GM18907 (cell line): ENCODE measurements at regions not wholly inside any gene's neighbourhood (a gene's known extent, or its start where the extent isn't known, plus 50 kb on each side); places are given as distances from the start of the nearest gene placed in this dataset.
"Not testable (repeated sequence)": the region's sequence is repeated elsewhere in the genome, so short reads cannot be mapped to it uniquely, and the experiment has no call there.

Source experiments
- ATAC-seq: cut with Tn5 transposase; IDR thresholded peaks from one replicate; pipeline ENCODE4 v1.9.1; 2021; ENCODE audit warnings: mild to moderate bottlenecking, moderate library complexity; ENCODE audit not compliant: unreplicated experiment

DNA sequence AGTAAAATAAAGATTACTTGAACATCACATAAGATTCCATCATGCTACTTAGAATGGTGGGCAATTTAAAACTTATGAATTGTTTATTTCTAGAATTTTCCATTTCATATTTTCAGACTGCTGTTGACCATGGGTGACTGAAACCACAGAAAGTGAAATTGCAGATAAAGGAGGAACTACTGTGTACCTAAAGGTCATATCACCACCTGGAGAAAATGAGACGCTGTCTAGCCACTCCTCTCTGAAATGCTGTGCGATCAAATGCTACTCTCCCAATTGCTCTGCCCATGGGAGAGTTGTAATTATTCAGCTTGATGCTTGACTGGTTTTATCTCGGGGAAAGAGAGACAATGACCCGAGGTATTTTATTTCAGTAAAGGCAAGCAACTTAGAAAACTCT, 128.9 kb upstream of the ERCC4 start:
- no peak for ATAC-seq

DNA sequence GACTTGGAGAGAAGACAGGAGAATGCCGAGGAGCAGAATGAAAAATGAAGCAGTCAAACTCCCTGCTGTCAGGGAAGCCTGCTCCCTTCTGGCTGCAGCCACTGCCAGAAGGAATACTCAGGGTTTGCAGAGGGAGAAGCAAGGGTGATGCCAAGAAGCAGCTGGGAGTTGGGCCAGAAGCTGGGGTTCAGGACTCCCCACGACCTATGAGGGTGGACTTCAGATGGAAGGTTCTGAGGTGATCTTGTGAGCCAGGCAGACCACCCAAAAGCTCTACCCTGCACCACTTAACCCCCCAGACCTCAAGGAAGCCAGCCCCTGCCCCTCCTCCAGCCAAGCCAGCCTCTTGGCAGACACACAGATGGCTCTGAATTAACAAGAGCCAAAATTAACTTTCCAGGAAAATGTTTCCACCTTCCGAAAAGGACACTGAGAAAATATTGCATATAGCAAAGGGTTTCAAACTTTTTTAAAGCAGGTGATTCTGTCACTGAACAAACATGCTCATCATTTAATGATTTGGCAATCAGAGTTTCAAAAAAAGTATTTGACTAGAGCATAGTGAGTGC, 126.0 kb upstream of the ERCC4 start:
- ATAC-seq: no peak

DNA sequence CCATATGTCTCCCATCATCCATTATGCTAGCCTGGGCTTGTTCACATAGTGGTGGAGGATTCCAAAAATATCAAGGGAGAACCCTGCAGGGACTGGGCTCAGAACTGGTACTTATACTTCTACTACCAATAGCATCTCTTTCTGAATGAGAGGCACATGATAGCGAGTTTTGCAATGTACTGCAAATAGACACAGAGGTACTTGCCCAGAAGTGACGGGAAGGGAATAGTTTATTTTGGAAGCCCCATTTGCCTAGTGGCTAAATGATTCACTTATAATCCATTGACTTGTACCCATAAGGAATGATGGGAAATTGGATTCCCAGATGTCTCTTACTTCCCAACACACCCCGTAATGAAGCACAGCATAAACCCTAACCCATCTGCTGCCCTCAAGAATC, 124.8 kb upstream of the ERCC4 start:
- ATAC-seq: no peak

DNA sequence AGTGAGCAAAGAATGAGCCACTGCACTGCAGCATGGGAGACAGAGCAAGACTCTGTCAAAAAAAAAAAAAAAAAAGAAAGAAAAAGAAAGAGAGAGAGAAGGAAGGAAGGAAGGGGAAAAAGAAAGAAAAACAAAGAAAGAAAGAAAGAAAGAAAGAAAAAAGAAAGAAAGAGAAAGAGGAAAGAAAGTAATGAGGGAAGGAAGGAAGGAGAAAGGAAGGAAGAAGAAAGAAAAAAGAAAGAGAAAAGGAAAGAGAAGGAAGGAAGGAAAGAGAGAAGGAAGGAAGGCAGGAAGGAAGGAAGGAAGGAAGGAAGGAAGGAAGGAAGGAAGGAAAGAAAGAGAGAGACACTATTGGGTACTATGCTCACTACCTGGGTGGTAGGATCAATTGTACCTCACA, 122.2 kb upstream of the ERCC4 start:
- no peak for ATAC-seq

DNA sequence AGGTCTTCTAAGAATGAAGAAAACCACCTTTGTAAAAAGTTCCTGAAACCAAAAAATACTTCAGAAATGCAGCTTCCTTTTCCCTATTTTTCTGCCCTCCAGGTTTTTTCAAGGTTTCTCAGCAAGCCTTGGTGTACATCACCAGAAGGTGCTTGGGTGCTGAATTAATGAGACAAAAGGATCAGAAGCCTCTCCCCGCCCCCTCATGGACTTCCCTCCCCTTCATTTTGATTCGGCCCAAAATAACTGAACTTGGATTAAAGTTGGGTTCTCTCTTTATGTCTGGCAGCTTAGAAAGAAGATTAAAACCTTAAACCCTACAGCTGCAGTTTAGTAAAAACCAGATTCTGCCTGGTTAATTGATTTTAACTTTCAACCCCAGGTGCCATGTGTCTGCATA, 121.7 kb upstream of the ERCC4 start:
- no peak for ATAC-seq

DNA sequence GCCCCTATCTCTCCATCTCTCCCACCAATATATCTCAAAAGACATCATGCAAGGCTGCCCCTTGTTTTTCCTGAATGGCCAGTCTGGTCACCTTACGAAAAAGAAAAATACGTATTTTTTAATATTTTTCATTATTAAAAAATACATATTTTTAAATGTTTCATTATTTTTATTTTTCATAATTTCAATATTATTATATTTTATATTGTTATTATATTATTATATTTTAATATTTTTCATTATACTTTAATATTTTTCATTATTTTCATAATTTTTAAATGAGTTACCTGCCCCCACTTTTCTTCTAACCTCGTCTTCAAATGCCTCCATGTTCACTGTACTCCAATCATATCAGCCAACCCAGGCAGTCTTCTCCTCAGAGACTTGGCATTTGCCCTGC, 116.0 kb upstream of the ERCC4 start:
- ATAC-seq: no peak

DNA sequence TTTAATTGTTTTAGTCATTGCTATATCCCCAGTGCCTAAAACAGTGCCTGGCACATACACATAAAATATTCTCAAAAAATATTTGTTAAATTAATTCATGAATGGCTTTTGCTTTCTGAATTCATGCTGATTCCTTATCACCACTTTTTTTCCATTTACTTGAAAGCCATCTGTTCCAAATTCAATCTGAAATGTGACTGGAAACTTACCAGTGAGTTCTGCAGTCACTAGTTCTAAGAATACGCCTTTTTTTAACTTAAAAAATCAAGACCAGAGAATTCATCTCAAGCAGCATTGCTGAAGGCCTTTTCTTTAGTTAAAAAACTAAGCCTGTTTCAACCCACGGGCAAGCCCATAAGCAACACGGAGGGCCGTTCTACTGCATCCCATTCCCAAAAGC, 114.0 kb upstream of the ERCC4 start:
- no peak for ATAC-seq

DNA sequence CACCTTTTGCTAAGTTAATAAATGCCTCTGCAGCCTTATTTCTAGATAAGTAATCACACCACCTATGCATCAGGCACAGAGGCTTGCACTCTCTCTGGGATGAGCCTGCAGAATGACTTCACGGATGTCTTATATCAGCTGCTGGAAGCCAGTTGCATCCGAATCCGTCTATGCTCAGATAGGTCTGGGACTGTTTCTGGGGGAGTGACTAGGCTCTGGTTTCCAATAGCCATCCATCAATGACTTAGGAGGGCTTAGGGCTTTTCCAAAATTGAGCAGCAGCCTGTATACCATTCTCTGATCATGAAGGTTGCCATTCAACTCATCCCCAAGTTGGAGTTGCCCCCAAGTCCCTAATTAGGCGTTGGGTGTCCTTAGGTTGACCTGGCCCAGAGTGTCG, 113.3 kb upstream of the ERCC4 start:
- no peak for ATAC-seq

DNA sequence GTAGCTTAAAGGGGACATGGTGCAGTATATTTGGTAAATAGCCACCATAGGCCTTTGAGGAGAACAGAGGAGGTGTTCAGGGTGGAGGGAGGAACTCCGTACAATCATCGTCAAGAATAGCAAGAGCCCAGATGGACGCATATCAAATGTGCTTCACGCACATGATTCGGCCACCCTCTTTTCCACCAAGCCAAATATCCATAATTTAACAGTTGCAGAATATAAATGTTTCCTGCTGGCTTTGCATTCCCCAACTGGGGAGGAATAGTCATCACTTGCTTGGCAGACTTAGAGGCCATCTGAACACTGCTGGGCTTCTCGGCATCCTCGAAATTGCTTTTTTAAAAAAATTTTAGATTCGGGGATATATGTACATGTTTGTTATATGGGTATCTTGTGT, 111.9 kb upstream of the ERCC4 start:
- no peak for ATAC-seq

DNA sequence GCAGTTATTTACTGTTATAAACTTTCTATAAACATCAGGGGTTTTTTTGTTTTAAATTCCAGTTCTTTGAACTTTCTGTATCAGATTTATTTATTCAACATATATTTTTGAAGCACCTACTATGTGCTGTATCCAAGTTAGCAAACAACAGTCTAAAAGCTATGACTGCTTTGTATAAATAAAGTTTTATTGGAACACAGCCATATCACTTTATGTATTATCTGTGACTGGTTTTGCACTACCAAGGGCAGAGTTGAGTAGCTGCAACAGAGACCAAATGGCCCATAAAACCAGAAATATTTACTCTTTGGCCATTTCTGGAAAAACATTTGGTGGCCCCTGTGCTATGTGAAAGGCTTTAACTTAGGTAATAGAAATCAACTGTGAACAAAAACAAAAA, 110.2 kb upstream of the ERCC4 start:
- ATAC-seq: no peak

DNA sequence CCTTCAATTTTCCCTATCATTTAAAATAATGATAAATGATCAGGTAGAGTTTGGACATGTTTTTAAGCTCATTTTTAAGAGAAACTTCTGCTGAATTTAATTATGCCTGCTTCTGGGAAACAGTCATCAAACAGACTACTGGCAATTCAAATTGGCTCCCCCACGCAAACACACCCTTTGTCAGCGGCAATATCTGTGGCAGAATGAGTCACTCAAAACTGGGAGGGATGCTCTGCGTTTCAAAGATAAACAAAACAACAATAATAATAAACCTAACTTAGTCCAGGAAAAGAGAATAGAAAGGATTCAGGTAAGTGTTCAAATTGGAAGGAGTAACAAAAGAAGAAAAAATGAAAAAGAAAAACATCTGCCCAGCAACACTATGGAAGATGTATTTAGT, 108.1 kb upstream of the ERCC4 start:
- ATAC-seq: no peak

DNA sequence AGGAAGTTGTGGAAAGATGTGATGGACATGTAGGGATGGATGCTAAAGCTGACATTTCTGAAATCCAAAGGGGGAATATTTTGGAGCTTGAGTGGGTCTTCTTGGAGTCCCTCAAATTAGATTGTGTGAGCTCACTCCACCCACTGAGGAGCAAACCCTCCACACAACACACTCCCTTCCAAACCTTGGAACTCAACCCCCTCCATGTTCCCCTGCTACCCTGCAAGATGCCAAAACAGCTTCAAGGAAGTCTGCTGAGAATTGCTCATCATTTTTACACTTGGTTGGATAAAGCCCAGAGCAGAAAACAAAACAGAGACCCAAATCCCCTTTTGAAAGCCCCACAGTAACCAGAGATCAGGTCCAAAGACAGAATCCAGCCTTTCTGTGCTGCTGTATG, 103.3 kb upstream of the ERCC4 start:
- ATAC-seq: no peak

DNA sequence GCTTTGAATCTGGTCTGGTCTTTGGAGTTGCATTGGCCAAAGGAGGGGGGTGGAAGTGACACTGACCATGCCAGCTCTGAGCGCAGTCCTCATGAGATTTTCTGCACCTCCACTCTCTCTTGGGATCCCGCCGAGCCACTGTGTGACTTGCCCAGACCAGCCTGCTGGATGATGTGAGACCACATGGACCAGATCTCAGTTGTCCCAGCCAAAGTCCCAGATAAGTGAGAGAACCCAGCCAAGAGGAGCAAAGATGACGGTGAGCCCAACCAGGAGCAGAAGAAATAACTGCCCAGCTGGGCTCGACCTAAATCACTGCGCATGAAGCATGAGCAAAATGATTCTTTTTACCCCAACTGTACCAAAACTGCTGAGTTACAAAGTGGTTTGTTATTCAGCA, 96.5 kb upstream of the ERCC4 start:
- ATAC-seq: no peak

DNA sequence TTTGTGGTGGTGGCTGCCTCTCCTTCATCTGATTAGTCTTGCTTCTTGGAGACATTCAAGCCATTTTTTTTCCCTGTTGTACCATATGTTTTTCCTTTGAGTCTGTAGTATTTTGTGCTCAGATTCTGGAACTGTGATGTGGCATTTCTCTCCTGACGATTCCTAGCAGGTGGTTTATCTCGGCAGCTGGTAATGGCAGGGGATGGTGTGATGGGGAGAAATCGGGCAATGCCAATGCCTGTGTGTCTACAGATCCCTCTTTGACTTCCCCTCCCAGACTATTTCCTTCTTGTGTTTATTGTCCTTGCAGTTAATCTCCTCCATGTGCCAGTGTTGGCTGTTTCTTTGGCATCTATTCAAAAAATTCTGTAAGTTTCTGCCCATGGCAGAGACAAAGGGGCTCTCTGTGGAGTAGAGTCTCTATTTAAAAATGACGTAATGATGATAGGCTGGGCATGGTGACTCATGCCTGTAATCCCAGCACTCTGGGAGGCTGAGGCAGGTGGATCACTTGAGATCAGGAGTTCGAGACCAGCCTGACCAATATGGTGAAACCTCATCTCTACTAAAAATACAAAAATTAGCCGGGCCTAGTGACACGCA, 90.2 kb upstream of the ERCC4 start:
- no peak for ATAC-seq

DNA sequence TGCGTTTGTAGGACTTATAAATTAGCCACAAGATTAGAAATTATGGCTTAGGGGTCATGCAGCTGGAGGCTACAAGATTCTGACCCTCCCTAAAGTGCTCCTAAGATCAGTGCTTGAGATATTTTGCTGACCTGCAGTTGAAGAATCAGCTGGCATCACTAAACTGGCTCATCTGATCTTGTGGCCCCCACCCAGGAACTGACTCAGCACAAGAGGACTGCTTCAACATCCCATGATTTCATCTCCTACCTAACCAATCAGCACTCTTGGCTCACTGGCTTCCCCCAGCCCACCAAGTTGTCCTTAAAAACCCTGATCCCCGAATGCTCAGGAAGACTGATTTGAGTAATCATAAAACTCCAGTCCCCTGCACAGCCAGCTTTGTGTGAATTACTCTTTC, 86.4 kb upstream of the ERCC4 start:
- no peak for ATAC-seq

DNA sequence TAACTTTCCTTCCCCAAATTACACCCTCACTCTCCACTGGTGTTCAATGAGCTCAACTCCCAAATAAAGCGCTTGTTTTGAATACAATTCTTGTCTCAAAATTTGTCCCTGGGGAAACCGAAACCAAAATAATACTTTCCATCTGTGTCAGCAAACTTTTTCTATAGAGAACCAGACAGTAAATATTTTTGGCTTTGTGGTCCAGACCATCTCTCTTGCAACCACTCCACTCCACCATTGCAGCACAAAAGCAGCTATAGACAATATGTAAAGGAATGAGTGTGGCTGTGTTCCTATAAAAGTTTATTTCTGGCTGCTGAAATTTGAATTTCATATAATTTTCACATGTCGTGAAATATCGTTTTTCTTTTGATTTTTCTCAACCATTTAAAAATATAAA, 84.6 kb upstream of the ERCC4 start:
- no peak for ATAC-seq

DNA sequence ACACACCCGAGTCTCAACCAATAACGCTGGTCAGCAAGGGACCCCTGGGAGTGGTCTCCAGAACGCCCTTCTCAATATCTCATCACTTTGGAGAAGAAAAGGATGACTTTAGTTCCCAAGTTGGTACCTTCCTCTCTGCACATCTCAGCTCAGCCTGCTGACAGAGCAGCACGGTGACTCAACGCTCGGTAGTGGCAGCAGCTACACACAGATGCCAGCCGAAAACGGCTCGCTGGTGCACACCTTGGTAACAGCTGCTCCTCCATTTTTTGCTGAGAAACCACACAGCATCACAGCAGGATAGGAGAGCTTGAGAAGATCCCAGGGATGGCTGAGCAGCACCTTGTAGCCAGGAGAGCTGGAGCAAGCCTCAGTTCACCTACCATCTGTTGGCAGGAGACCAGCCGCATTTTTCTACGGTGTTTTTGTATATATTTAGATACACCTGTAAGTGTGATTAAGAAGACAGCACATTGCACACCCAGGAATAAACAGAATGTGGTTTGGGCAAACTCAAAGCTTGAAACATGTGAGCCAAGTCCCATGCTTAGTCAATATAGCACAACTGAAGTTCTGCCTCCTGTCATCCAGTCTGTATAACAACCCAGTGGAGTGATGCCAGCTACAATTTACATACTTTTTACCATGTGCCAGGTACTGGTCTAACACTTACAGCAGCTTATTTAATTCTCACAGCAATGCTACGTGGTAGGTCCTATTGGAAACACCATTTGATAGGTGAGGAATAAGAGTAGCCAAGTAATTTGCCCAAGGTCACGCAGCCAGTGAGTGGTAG, 83.8 kb upstream of the ERCC4 start:
- ATAC-seq: no peak

DNA sequence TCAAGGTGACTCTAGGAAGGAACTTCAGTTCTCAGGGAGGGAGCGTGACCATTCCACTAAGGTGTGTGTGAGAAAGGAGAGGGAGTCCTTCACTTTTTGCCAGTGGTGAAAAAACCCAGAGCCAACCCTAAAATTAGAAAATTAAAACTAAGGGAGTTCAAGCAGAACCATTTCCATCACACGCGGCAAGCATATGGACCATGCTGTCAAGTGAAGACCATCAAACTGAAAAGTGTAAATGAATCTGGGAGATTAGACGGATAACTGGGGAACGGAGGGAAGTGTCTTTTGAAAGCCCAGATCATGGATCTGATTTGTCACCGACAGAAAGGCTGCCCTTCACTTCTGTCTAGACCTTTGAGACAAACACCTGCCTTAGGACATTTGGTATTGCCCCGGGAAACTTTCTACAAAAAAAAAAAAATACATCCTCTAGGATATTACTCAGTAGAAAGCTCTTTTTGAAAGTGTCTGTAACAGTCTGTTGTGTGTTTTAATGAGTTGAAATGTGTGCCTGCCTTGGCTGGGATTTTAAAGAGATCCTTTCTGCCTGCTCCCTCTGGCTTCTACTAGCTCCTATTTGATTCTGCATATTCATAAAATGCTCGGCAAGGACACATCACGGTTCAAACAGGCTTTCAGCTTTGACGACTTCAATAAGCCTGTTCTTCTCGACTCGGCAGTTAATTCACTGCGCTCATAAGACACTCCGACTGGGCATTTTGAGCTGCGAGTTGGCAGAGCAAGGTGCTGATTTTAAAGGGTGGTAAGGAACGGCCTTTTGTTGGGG, 81.4 kb upstream of the ERCC4 start:
- ATAC-seq: no peak

DNA sequence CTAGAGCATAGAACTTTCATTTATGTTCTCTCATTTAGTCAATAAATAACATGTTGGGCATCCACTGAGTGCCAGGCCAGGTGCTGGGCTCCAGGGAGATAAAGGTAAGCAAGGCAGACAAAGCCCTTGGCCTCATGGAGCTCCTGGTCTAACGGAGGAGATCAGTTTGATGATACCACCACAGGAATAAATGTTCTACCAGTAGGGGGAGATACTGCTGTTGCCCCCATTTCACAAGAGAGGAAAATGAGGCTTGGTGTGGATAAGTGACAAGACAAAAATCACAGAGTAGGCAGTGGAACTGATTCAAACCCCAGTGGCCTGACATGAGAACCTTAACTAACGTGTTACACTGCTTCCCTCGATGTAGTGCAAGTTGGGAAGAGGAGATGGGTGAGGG, 80.4 kb upstream of the ERCC4 start:
- ATAC-seq: no peak

DNA sequence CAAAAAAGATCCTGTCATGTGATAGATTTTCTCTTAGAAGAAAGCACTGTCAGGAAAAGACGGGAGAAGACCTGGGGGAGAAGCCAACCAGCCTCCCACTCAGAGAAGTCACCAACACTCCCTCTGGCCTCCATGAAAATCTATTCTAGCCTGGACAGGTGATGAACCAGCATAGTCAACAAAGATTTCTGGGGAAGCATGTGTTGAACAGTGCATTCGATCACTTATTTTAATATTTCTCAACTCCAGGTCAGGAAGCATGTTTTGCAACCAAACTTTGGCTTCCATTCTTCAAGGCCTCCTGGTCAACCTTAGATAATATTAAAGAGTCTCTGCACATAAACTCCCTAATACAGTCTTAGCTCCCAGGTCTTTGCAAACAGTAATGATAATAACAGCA, 74.7 kb upstream of the ERCC4 start:
- ATAC-seq: no peak

DNA sequence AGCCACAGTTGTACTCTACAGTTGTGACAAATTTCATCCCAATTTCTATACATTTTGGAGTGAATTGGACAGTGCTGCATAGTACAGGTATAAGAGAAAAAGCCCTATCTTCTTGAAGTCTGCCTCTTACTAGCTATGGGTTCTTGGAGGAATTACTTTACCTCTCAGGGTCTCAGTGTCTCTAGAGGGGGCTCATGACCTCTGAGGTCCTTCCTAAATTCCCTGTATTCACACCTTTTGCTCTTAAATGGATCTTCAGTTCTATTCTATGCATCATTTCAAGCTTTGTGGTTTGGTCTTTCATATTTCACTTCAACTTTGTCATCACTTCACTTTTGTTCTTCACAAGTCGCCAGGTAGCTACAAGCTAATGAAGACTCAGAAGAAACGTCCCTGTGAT, 71.2 kb upstream of the ERCC4 start:
- no peak for ATAC-seq

DNA sequence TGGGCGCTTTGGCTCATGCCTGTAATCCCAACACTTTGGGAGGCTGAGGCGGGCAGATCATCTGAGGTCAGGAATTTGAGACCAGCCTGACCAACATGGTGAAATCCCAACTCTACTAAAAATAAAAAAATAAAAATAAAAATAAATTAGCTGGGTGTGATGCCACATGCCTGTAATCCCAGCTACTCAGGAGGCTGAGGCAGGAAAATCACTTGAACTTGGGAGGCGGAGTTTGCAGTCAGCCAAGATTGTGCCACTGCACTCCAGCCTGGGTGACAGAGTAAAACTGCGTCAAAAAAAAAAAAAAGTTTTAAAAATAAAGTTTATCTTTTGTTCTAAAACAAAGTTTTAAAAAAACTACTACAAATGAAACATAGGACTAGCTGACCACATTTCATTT, 69.8 kb upstream of the ERCC4 start:
- ATAC-seq: not testable (repeated sequence)
